IMR-90 (cell line): ENCODE measurements at regions not wholly inside any gene's neighbourhood (a gene's known extent, or its start where the extent isn't known, plus 50 kb on each side); places are given as distances from the start of the nearest gene placed in this dataset.

Experiments used
- ATAC-seq: fragments of 200-7000 bp; cut with Tn5 transposase; 2 replicates; pipeline ENCODE4 v1.9.1; 2020; ENCODE audit warnings: low read depth, mild to moderate bottlenecking, moderate library complexity
- BruUV-seq: library from RNA; stranded (reverse); fragments of 400-500 nt; replicated peaks from 2 replicates; lab custom pipeline; 2021; lab: Mats Ljungman, UMichigan
- CTCF ChIA-PET: fragments of 300-600 bp; formaldehyde crosslinking; extraction: SDS; loops from one replicate; lab custom pipeline; 2021; ENCODE audit warnings: antibody characterized with exemption; lab: Yijun Ruan, JAX
- POLR2A ChIA-PET: fragments of 300-600 bp; sonication (Branson Sonifier 250); formaldehyde crosslinking; loops from one replicate; lab custom pipeline; 2022; ENCODE audit warnings: antibody characterized with exemption; ENCODE audit not compliant: unreplicated experiment; lab: Charles Lee
- DNase-seq: peaks from one replicate; pipeline ENCODE4 v3.0.0; 2013
- H2AFZ ChIP-seq: replicated peaks from 2 replicates; pipeline ENCODE3; 2013; ENCODE audit warnings: low read length, mild to moderate bottlenecking; ENCODE audit not compliant: poor library complexity
- H2AK5ac ChIP-seq: 2 replicates; pipeline ENCODE4 v1.6.1; 2013; ENCODE audit warnings: low read depth, low read length, inconsistent platforms
- H2AK9ac ChIP-seq: replicated peaks from 2 replicates; pipeline ENCODE3; 2013; ENCODE audit warnings: mild to moderate bottlenecking, low read depth, low read length, moderate library complexity; ENCODE audit not compliant: poor library complexity
- H2BK120ac ChIP-seq: 2 replicates; pipeline ENCODE4 v1.6.1; 2013; ENCODE audit warnings: low read depth, low read length, inconsistent platforms
- H2BK15ac ChIP-seq: 3 replicates; pipeline ENCODE4 v1.6.1; 2013; ENCODE audit warnings: low read depth, low read length, inconsistent platforms
- H2BK20ac ChIP-seq: 2 replicates; pipeline ENCODE4 v1.6.1; 2013; ENCODE audit warnings: low read depth, mild to moderate bottlenecking, inconsistent platforms, low read length, moderate library complexity
- H2BK5ac ChIP-seq: 2 replicates; pipeline ENCODE4 v1.6.1; 2013; ENCODE audit warnings: mild to moderate bottlenecking, low read depth, low read length, inconsistent platforms; ENCODE audit not compliant: poor library complexity, severe bottlenecking
- H3K14ac ChIP-seq: replicated peaks from 2 replicates; pipeline ENCODE4 v1.6.1; 2013; ENCODE audit warnings: low read depth, low read length, inconsistent platforms
- H3K18ac ChIP-seq: 2 replicates; pipeline ENCODE4 v1.6.1; 2013; ENCODE audit warnings: low read depth, low read length, control low read depth
- H3K23ac ChIP-seq: 2 replicates; pipeline ENCODE4 v1.6.1; 2013; ENCODE audit warnings: low read depth, low read length, inconsistent platforms
- H3K27ac ChIP-seq: 2 replicates; pipeline ENCODE4 v1.5.1; 2013; ENCODE audit warnings: mild to moderate bottlenecking, control low read depth, low read length; ENCODE audit not compliant: insufficient read depth
- H3K27me3 ChIP-seq: 2 replicates; pipeline ENCODE4 v1.6.1; 2013; ENCODE audit warnings: low read length; ENCODE audit not compliant: control insufficient read depth, insufficient read depth
- H3K36me3 ChIP-seq: 2 replicates; pipeline ENCODE4 v1.6.1; 2013; ENCODE audit warnings: low read length, mixed read lengths; ENCODE audit not compliant: control insufficient read depth, insufficient read depth
- H3K4ac ChIP-seq: 2 replicates; pipeline ENCODE4 v1.6.1; 2013; ENCODE audit warnings: low read depth, low read length, inconsistent platforms
- H3K4me1 ChIP-seq: 2 replicates; pipeline ENCODE4 v1.6.1; 2013; ENCODE audit warnings: low read length, mixed read lengths; ENCODE audit not compliant: control insufficient read depth, insufficient read depth
- H3K4me2 ChIP-seq: 2 replicates; pipeline ENCODE4 v1.6.1; 2013; ENCODE audit warnings: low read depth, mild to moderate bottlenecking, control low read depth, low read length, moderate library complexity
- H3K4me3 ChIP-seq: 2 replicates; pipeline ENCODE4 v1.5.1; 2013; ENCODE audit warnings: low read depth, mild to moderate bottlenecking, control low read depth, low read length, moderate library complexity; ENCODE audit not compliant: insufficient read depth
- H3K56ac ChIP-seq: 2 replicates; pipeline ENCODE4 v1.6.1; 2013; ENCODE audit warnings: low read length, inconsistent platforms; ENCODE audit not compliant: insufficient read depth; ENCODE audit errors: extremely low read depth
- H3K79me1 ChIP-seq, 2 experiments: 2 replicates each; pipeline ENCODE4 v1.6.1; 2013; ENCODE audit warnings: low read length in 2 of 2, inconsistent platforms in 1 of 2, low read depth in 1 of 2
- H3K9ac ChIP-seq: 2 replicates; pipeline ENCODE4 v1.6.1; 2013; ENCODE audit warnings: low read depth, low read length, control low read depth
- H3K9me1 ChIP-seq: 2 replicates; pipeline ENCODE4 v1.6.1; 2013; ENCODE audit warnings: low read length, inconsistent platforms; ENCODE audit not compliant: insufficient read depth
- H3K9me3 ChIP-seq: 2 replicates; pipeline ENCODE4 v1.6.1; 2013; ENCODE audit warnings: low read length; ENCODE audit not compliant: control insufficient read depth, insufficient read depth
- H4K20me1 ChIP-seq: 2 replicates; pipeline ENCODE4 v1.6.1; 2013; ENCODE audit warnings: low read length, inconsistent platforms; ENCODE audit not compliant: insufficient read depth
- H4K5ac ChIP-seq: 2 replicates; pipeline ENCODE4 v1.6.1; 2013; ENCODE audit warnings: mild to moderate bottlenecking, low read depth, low read length, control low read depth
- H4K8ac ChIP-seq, 2 experiments: 2 replicates each; pipeline ENCODE4 v1.6.1; 2013; ENCODE audit warnings: low read depth in 2 of 2, low read length in 2 of 2, control low read depth in 1 of 2, inconsistent platforms in 1 of 2
- H4K91ac ChIP-seq: 2 replicates; pipeline ENCODE4 v1.6.1; 2013; ENCODE audit warnings: low read depth, low read length, inconsistent platforms; ENCODE audit not compliant: insufficient read depth
- CEBPB ChIP-seq: IDR thresholded peaks from 2 replicates; pipeline ENCODE4 v1.6.1; 2012; ENCODE audit warnings: low read depth, low read length, improper control_type of control experiment
- CHD1 ChIP-seq: IDR thresholded peaks from 2 replicates; pipeline ENCODE4 v1.6.1; 2012; ENCODE audit warnings: low read depth, low read length, improper control_type of control experiment
- FOS ChIP-seq: fragments of 150-350 bp; IDR thresholded peaks from 2 replicates; pipeline ENCODE4 v1.6.1; 2016; ENCODE audit warnings: low read depth, low read length
- MAFK ChIP-seq: IDR thresholded peaks from 2 replicates; pipeline ENCODE4 v1.6.1; 2012; ENCODE audit warnings: low read depth, low read length, improper control_type of control experiment
- MXI1 ChIP-seq: IDR thresholded peaks from 2 replicates; pipeline ENCODE4 v1.6.1; 2012; ENCODE audit warnings: low read depth, mild to moderate bottlenecking, low read length, moderate library complexity, borderline replicate concordance
- POLR2A ChIP-seq: IDR thresholded peaks from 2 replicates; pipeline ENCODE4 v1.6.1; 2012; ENCODE audit warnings: mild to moderate bottlenecking, low read depth, low read length
- USF2 ChIP-seq: fragments of 150-350 bp; IDR thresholded peaks from 2 replicates; pipeline ENCODE4 v1.6.1; 2017; ENCODE audit warnings: mild to moderate bottlenecking, antibody characterized with exemption, low read length, low read depth
- WGBS, 2 experiments: methylation state at CpG; one replicate each; pipeline versions ENCODE4 v1.1.5 to v1.1.7; 2013; ENCODE audit warnings: missing lambda C conversion rate in 2 of 2; ENCODE audit not compliant: insufficient read length in 1 of 2; ENCODE audit errors: extremely low coverage in 2 of 2; 5-methylcytosine and 5-hydroxymethylcytosine counted together
- dilution Hi-C: fragments of 300-500 bp; cut with HindIII; formaldehyde crosslinking; loops from one replicate; pipeline ENCODE4 v1.14.3; 2018; ENCODE audit warnings: low sequenced_read_pairs; ENCODE audit not compliant: unreplicated experiment
- in situ Hi-C: fragments of 300-500 bp; cut with MboI; formaldehyde crosslinking; loops from 3 replicates; pipeline ENCODE4 v1.14.3; 2019; ENCODE audit warnings: low sequenced_read_pairs, inconsistent platforms, mixed read lengths
- intact Hi-C: fragments of 100-400 bp; cut with micrococcal nuclease; formaldehyde crosslinking; loops from 2 replicates; pipeline ENCODE4 v1.10.0; 2022
- TF ChIP-seq, protein P1 (sequence below): fragments of 150-350 bp; IDR thresholded peaks from 2 replicates; pipeline ENCODE4 v1.6.1; 2016; ENCODE audit warnings: low read depth, mild to moderate bottlenecking, low read length, moderate library complexity, borderline replicate concordance

DNA sequence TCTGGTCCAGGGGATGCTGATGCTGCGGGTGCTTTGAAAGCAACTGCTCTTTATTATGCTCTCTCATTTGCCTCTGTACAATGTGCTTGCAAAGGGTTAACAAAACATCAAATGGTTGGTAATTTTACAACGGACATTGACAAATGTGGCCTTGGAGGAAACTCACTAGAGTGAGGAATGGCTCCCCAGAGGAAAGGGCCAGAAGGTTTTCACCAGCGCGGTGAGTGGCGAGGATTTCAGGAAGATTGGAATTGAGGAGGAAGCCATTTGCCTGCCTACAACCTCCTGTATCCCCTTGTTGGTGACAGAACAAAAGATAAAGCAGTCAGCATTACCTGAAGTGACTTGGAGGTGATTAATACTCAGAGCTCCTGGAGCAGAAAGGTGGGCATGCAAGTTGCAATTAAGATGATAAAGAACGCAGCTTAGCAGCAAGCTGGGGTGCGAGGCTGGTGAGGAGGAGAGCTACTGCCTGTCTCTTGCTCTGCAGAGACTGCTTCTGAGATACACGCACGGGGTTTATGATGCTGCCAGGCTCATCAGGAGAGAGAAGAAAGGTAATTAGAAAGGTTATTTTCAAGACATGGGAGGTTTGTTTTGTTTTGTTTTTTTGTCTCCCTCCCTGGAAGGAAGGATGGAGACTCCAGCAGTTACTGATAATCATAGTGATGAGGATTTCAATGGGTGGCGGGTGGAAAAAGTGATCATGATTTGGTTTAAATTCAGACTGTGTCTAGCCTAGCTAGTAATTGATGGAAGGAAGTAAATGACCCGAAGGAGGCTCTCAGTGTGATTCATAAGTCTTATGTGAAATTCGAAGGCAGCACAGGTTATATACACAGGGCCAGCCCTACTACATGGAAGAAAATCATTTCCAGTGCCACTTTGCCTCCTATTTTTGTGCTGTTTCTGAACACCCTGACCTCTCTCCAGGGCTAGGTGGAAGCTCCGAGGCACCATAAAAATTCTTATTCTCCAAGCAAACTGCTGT lies 141.6 kb upstream of the DTNBP1 start (continued):
- TF ChIP-seq MAFK, result no peak

DNA sequence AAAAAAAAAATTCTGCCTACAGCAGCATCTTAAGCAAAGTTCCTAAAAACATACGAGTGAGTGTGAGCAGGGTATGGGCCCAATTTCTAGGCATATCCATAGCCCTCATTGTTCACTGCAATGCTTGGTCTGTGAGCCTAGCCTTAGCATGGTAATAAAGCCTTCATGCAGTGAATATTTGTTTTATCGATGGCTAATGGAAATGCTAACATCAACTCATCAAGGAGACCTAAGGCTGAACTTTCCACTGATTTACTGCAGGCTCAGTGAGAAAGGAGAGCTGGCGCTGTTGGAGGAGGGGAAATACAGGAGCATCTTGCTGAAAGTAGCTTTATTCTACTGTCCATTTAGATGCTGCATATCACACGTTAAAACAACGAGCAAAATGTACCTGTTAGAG lies 139.6 kb upstream of the DTNBP1 start:
- WGBS, 2 experiments, result 40% methylated on average over 1 of the region's 5 CpGs; no CpG with 5 or more reads in 1 of the 2 experiments
- no peak overlapping the region for H4K91ac ChIP-seq
- H3K79me1 ChIP-seq, result no peaks in the 10 kb centered on the region
- ChIA-PET POLR2A (no interaction called here), CTCF (no interaction called here)
- no peak overlapping the region for H3K23ac ChIP-seq
- BruUV-seq, result no TSS peak
- H3K4ac ChIP-seq, result no peak overlapping the region
- H3K9me3 ChIP-seq, result peaks cover 4% of the 10 kb centered on the region; the same call in 1 of the 2 replicates
- no peak overlapping the region for H2BK5ac ChIP-seq
- H2AFZ ChIP-seq, result no peak overlapping the region
- in situ Hi-C loops, result no loop called here
- no peak overlapping the region for H2AK9ac ChIP-seq
- no peak overlapping the region for H2BK15ac ChIP-seq
- no peak overlapping the region for H3K9ac ChIP-seq
- H3K56ac ChIP-seq, result no peak overlapping the region
- H3K27ac ChIP-seq, result no peak overlapping the region
- no peak overlapping the region for H3K18ac ChIP-seq
- no peak overlapping the region for H4K8ac ChIP-seq
- DNase-seq (no peak), ATAC-seq (no peak)
- no peak overlapping the region for H3K4me3 ChIP-seq
- intact Hi-C loops, result no loop called here
- peaks cover 5% of the 10 kb centered on the region for H3K27me3 ChIP-seq
- no peak overlapping the region for H2BK120ac ChIP-seq
- TF ChIP-seq MXI1, result no peak
- TF ChIP-seq, protein P1, sequence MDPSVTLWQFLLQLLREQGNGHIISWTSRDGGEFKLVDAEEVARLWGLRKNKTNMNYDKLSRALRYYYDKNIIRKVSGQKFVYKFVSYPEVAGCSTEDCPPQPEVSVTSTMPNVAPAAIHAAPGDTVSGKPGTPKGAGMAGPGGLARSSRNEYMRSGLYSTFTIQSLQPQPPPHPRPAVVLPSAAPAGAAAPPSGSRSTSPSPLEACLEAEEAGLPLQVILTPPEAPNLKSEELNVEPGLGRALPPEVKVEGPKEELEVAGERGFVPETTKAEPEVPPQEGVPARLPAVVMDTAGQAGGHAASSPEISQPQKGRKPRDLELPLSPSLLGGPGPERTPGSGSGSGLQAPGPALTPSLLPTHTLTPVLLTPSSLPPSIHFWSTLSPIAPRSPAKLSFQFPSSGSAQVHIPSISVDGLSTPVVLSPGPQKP, result no peak
- no peak for TF ChIP-seq FOS
- TF ChIP-seq MAFK, result no peak
- TF ChIP-seq USF2, result no peak
- no peak for TF ChIP-seq CEBPB
- no peak for TF ChIP-seq CHD1
- no peak for TF ChIP-seq POLR2A
- no peak overlapping the region for H3K4me2 ChIP-seq
- no peaks in the 10 kb centered on the region for H3K36me3 ChIP-seq
- no peak overlapping the region for H2AK5ac ChIP-seq
- H3K14ac ChIP-seq, result no peak overlapping the region
- no peak overlapping the region for H2BK20ac ChIP-seq
- no peak overlapping the region for H4K5ac ChIP-seq
- no peaks in the 10 kb centered on the region for H4K20me1 ChIP-seq
- H3K9me1 ChIP-seq, result no peaks in the 10 kb centered on the region
- dilution Hi-C loops, result no loop called here
- no peaks in the 10 kb centered on the region for H3K4me1 ChIP-seq
